ENCODE measurements at regions not wholly inside any gene's neighbourhood (a gene's known extent, or its start where the extent isn't known, plus 50 kb on each side); places are given as distances from the start of the nearest gene placed in this dataset.

DNA sequence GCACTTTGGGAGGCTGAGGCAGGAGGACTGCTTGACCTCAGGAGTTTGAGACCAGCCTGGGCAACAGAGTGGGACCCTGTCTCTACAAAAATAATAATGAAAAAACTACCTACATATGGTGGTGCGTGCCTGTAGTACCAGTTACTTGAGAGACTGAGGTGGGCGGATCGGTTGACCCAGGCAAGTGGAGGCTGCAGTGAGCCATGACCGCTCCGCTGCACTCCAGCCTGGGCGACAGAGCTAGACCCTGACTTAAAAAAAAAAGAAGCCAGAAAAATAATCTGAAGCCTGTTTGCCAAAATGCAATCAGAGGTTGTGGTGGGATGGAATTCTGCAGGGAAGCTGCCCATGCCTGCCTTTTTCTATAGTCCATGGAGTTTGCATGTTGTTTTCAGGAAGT is 50.4 kb upstream of the GGTA1 start:
- no peak for DNase-seq

DNA sequence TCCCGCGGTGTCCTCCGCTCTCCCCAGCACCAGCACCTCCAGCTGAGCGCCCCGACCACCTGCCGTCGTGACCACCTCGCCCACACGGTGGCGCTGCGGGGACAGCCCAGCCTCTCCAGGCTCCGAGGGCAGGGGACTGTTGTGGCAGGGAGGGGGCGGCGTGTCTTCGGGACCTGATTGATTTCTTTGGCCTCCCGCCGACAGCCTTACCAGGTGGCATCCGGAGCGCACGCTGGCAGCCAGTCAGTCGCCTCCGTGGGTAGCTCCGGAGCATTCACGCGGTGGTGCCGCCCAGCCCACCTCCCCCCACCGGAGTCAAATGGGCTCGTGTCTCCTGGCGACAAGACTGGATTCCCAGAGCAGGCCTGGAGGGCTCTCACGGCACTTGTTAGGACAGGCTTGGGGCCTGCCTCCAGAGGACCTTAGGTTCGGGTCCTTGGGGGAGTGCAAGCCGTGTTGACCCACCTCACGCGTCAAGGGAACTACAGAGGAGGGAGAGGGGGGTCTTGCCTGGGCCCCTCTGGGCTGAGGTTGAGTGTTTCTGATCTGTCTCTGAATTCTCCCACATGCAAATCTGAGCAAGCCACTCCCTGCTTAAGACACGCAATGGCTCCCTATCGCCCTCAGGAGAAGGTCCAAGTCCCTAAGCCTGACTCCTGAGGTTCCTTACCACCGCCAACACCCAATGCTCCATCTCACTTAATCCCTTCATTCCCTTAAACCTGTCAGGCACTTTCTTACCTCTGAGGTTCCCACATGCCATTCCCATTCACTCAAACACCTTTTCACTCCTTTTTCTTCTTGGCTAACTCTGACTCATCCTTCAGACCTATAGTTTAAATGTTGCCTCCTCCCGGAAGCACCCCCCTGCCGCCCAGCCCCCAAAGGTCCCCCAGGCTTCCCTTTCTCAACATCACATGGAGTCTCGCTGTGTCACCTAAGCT is 51.2 kb upstream of the GGTA1 start:
- peak; percentile 44 for DNase-seq

DNA sequence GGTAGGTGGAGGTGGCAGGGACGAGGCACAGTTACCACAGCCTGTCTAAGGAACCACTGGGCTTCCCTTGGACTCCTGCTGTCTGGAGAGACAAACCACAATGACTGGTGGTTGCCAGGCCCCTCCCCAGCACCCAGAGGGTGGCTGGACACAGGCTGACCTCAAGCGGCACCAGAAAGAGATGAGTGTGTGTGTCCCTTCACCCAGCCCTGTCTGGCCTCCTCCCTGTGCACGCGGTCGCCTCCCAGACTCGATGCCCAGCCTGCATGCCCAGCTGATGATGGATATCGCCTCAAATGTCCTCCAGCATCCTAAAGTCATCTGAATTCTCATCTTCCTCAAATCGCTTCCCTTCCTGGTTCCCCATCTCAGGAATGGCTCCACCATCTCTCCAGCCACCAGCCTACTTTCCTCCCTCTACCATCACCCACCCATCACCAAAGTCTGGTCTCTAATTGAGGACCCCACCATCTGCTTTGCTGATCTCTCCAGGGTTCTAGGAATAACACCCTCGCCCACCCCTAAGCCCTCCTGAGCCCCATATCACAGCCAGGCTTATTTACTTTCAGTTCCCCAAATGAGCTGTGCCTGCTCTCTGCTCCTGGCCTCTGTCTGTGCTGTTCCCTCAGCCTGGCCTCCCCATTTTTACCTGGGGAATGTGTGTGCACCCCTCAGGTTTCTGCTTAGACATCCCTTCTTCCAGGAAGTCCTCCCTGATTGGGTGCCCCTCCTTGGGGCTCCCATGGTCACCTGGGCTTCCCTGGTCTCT is 52.5 kb upstream of the GGTA1 start:
- no peak for DNase-seq

DNA sequence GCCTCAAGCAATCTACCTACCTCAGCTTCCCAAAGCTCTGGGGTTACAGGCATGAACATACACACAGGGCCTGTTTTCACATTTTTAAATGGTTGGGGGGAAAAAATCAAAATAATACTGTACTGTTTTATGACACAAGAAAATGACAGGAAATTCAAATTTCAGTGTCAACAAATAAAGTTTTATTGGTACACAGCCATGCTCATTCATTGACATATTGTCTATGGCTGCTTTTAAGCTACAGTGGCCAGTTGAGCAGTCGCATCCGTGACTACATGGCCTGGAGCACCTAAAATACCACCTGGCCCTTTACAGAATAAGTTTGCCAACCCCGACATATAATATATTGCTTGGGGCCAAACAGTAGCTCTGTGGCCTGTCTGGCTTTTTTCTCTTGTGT is 56.4 kb upstream of the GGTA1 start:
- DNase-seq = no peak

DNA sequence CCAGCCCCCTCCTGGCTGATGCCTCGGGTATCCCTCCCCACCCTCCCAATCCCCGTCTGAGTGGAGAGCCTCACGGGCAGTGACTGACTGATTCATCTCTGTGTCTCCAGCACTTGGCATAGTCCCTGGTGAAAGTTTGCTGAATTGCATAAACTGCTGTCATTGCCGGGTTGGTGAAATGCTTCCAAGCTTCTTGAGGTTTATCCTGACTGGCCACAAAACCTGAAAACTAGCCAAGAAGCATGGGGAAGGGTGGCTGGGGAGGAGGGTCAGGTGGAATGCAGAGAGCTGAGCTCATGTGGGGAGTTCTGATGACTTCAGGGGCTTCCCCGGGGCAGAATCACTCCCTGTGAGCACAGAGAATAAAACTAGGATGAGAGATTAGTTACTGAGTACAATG is 56.9 kb upstream of the GGTA1 start:
- DNase-seq = no peak

DNA sequence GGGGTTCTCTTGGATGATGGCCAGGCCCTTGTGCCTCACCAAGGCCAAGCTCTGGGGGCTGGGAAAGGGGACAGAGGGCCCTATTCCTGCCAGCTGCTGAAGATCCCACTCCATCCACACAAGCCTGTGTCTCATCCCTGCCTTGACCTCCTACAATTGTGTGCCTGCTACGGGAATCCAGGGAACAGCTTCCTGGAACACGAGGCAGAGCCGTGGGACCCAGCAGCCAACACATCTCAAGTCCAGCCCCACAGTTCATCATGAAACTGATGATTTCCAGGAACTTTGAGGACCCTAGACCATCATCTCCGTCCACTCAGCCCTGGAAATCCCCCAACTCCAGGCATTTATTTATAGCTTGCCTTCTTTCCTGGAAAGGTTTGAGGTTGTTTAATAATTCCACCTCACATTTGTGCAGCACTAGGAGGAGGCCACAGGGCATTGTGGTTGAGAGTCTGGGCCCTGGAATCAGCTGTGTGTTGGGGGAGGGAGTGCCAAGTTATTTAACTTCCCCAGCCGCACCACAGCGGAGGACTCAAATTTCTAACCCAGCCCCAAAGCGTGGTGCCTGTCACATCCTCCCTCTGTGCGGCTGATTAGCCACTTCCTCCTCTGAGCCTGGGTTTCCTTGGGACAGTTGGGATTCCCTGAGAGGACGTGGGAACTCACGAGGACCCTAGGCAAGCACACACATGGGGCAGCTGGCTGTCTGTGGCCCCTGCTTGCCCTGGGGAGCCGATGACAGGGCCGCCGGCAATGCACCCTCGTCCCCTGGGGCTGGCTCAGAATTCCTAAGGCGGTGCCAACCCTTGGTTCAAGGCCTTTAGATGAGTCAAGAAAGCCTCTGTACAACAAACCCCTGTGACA is 58.2 kb upstream of the GGTA1 start:
- DNase-seq = no peak

DNA sequence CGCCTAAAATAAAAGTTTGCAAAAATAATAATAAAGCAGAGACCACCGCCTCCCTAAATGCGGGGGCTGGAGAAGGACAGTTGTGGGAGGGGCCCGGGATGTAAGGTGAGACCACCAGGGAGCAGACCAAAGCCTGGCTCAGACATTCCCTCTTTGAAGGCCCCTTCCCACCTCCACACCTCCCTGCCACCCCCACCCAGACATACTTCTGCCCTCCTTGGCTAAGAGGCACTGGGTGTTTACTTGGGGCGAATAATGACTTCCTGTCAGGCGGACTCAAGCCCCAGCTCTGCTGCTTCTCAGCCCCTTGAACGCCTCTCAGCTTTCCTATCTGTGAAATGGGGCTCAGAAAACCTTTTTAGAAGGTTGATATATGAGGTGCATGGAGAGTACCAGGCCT is 58.8 kb upstream of the GGTA1 start:
- no peak for DNase-seq

DNA sequence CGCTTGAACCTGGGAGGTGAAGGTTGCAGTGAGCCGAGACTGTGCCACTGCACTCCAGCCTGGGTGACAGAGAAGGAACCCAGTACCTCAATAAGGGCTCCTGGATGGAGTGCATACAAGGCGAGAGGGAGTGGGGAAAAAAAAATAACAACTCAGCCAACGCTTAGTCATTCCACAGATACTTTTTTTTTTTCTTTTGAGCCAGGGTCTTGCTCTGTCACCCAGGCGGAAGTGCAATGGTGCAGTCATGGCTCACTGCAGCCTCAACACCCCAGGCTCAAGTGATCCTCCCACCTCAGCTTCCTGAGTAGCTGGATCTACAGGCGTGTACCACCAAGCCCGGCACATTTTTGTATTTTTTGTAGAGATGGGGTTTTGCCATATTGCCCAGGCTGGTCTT is 59.5 kb upstream of the GGTA1 start:
- no peak for DNase-seq

DNA sequence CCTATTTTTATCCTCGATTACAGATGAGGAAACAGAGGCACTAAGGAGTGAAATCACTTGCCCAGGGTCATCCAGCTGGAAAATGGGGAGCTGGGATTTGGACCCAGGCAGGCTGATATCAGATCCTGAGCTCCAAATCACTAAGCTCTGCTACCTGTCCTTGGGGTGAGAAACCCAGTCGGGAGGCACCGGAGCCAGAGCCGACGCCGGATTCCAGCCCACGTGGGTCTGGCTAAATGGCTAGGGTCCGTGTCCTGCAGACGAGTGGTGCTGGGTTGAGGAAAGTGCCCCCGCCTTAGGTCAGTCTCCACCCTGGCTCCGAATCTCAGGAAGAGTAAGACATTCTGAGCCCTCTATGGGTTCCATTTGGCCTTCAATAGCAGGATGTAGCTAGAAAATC is 61.3 kb upstream of the GGTA1 start:
- DNase-seq = no peak

DNA sequence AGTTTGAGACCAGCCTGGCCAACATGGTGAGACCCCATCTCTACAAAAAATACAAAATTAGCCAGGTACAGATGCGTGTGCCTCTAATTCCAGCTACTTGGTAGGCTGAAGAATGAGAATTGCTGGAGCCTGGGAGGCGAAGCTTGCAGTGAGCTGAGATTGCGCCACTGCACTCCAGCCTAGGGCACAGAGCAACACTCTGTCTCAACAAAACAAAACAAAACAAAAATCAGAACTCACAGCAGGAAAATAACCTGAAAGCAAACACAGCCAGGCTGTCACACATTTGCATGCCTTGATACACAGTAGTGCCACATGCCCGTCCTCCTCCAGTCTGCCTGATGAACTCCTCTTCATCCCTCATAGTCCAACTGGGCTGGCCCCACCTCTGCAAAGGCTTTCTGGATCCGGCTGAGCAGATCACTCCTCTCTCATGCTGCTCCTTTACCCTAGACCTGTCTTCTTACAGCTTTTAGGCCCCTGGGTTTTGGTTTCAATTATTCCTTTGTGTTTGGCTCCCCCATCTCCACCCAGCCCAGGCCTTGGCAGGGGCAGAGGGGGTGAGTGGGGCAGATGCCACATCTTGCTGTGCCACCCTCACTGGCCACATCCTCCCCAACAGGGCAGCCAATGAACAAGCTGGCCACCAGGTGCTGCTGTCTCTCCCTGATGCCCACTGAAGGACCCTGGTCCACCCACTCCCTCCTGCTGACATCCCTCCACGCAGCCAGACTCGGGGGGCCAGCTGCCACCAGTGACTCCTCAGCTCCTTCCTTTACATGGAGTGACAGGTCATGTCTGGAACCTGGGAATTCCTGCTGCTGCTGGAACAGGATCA is 62.0 kb upstream of the GGTA1 start:
- DNase-seq = no peak

DNA sequence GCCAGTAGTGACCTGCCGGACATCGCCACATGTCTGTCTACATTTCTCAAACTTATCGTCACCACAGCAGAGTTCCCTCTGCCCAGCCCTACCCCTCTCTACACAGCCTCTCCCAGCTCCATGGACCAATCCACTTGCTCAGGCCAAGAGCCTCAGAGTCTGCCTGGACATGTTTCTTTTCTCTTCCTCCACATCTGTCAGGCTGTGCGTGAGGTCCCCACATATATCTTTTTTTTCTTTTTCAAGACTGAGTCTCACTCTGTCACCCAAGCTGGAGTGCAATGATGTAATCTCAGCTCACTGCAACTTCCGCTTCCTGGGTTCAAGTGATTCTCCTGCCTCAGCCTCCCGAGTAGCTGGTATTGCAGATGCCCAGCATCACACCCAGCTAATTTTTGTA is 62.7 kb upstream of the GGTA1 start:
- DNase-seq = no peak

DNA sequence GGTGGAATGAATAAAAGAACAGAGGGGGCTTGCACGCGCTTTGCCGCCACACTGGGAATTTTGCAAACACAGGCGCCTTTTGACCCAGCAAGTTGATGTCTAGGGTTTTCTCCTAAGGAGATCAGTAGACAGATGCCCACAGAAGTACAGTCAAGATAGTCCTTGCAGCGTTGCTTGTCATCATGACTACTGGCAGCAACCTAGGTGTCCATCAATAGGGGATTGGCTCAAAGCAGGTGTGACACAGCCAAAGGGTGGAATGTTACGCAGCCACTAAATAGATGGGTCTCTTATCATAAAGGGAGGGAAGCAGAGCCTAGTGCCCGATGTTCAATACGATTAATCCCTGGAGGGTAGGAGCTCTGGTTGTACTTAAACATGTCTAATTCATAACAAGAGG is 63.8 kb upstream of the GGTA1 start:
- DNase-seq = no peak

DNA sequence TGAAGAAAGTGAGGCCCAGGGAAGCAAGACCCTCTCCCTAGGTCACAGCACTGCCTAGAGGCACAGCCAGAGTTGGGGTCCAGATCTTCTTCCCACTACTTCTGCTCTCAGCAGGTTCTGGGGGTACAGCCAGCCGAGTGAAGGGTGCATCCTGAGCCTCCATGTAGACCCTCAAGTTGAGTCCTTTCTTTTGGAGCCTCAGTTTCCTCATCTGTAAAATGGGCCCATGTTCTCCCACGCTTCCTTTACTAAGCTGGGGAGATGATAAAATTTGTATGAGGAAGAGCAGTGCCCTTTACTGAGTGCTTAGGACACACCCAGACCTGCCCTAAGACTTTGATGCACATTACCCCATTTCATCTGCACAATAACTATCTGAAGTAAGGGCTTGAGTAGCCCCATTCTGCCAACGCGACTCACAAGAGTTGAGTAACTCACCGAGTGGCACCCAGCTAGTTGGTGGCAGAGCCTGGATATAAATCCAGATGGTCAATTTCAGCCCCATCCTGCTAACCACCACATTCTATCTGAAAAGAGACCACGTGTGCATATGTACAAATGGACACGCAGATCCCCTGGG is 64.3 kb upstream of the GGTA1 start:
- DNase-seq = no peak

DNA sequence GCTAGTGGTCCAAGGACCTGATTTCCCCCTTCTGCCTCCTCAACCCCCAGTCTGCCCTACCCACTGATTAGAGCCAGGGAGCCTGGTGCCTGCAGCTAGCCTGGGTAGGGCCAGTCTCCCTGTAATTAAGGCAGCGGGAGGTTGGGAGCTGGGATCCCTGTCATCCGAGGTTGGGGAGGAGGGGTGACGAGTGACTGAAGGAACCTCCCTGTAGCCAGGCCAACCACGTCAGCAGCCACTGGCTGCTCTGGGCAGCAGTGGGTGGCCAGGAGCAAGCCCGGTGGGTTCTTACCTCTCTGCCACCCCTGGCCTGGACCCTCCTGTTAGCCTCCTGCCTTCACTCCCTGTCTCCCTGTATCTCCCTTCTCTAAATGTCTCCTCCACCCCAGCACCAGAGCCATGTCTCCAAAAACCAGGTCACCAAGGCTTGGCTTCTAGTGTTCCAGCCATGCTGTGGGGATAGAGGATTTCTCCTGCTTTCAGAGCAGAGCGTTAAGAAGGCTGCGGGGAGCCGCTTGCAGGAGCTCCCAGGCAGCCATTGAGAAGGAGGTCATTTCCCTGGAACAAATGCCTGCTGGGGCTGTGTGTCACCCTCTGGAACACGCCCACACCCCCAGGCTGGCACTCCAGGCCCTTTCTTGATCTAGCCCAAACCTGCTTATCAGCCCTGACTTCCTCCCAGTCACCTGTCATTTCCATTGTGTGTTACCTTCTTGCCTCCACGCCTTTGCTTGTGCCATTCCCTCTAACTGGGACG is 65.0 kb upstream of the GGTA1 start:
- DNase-seq = no peak

DNA sequence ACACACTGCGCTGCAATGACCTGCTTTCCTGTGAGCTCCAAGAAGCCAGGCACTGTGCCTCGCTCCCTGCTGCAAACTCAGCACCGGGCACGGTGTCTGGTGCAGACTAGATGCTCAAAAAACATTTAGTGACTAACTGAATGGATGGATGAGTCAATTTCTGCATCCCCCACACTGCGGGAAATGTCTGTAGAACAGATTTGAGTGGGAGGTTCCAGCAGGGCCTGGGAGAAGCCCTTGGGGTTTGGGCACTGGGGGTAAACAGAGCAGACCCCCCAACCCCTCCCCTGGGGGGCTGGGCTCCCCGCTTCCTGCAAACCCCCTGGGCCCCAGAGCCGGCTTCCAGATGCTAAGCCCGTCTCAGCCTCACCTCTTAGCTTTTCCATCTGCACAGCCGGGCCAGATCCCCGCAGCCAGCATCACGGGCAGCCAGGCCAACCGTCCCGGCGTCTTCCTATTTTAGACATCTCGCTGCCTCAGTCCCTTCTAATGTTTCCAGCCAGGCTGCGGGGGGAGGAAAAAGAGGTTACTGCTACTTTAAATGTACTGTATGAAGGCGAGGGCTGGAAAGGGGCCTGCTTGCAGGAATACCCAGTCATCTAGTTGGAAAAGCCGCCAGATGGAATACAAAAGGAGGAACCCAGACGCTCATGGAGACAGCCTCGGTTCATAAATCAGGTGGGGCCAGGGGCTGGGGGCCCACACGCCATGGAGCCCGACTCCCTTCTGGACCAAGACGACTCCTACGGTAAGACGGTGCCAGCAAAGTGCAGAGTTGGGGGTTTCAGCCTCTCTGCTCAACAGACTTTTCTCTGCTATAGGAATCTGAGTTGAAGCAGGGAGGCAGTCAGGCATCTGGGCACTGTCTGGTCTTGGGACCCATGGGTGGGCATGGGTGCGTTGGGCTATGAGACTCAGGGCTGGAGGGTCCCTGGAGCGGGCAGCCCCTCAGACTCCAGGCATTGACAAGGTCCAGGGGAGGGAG is 67.1 kb upstream of the GGTA1 start:
- no peak for DNase-seq

DNA sequence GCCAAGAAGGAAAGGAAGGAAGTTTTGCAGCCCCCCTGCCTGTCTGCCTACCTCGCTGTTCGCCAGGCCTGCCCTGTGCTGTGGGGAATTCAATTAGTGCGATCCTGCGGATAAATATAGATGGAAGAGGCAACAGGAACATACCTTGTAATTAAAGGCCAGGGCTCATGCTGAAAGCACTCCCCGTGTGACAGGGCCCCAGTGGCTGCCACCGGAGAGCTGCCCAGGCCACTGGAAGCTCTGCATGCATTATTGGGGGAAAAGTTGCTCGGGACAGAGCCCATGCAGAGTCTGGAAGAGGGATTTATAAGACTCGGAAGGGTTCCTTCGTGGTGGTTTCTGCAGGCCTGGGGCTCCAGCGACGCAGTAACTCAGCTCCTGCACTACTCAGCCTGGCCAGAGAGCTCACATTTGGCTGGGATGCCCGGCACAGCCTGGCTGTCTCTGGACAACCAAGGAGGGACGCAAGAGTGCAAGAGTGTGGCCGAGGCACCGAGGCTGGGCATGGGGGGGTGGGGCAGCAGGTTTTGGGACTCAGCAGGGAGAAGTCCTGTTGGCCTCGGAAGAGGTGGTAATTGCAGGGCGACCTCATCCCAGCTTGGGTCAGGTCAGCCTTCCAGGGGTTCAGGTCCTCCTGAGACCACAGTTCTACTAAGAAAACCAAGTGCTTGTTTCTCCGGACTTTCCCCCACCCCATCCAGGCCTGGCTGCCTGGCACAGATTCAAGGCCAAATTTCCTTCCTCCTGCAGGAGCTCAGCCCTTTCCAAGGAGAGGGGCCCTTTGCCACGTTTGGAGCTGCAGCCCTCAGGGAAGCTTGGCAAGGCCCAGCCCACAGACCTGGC is 68.1 kb upstream of the GGTA1 start:
- no peak for DNase-seq

DNA sequence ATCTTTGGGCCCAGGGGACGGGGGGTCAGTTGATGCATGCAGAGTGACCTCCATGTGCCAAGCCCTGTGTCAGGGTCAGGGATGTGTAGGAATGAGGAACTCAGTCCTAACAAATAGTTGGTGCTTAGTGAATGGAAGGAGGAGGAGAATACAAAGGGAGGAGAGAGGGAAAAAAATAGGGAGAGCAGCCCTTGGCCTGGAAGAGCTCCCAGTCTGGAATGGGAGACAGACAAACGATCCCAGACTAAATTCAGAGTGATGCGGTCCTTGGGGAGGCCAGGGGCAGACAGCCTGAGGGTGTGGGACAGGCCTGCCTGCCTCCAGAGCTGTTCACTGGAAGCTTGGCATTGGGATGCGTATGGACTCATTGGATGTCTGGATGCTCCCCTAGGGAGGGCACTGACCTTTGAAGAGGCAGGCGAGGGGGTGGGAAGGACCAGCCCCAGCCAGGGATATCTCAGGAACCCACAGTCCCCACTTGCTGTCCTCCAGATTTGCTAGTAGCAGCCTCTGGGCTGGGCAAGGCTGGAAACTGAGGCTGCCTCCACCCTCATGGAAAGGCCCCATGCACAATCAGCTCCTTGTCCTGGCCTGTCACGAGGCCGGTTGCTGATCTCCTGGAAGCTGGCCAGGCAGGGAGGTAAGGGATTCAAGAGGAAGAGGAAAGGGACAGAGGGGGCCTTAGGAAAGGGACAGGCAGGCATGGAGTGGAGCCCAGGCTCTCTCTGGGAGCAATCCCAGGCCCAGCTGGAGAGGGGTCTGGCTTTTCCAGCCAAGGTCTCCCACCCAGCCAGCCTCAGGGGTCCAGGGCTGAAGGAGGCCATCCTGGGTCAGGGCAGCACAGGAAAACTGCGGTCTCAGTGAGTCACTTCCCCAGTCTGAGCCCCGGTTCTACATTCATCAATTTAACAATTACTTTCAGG is 69.0 kb upstream of the GGTA1 start:
- DNase-seq = no peak

DNA sequence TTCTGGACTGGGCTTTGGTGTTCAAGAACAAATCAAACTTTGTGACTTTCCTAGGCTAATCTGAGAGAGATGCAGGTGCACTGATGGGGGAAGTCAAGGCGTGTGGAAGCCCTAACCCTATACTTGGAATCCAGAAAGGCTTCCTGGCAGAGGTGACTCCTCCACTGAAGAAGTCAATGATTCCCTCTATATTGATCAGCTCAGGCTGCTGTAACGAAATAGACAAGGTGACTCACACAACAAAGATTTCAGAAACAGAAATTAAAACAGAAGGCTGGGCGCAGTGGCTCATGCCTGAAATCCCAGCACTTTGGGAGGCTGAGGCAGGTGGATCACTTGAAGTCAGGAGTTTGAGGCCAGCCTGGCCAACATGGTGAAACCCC is 69.6 kb upstream of the GGTA1 start:
- no peak for DNase-seq
